Lower lobe of right lung (tissue), 2 donors: ENCODE measurements at regions not wholly inside any gene's neighbourhood (a gene's known extent, or its start where the extent isn't known, plus 50 kb on each side); places are given as distances from the start of the nearest gene placed in this dataset.

ENCODE experiments used
- ATAC-seq, 2 donors: fragments of 200-7000 bp; cut with Tn5 transposase; one replicate each; pipeline ENCODE4 v1.9.1; 2020 to 2022; ENCODE audit warnings: mild to moderate bottlenecking in 2 of 2, moderate library complexity in 2 of 2
- DNase-seq: peaks from one replicate; pipeline ENCODE4 v3.0.0-alpha.2; 2020
- H3K27ac ChIP-seq: fragments of 200-600 bp; one replicate; pipeline ENCODE4 v1.8.0; 2022
- H3K27me3 ChIP-seq: fragments of 200-600 bp; one replicate; pipeline ENCODE4 v1.8.0; 2022; ENCODE audit warnings: low read depth
- H3K36me3 ChIP-seq: fragments of 200-600 bp; one replicate; pipeline ENCODE4 v1.8.0; 2022; ENCODE audit warnings: mild to moderate bottlenecking
- H3K4me1 ChIP-seq: fragments of 200-600 bp; one replicate; pipeline ENCODE4 v1.8.0; 2022
- H3K4me3 ChIP-seq: fragments of 200-600 bp; one replicate; pipeline ENCODE4 v1.8.0; 2022; ENCODE audit warnings: mild to moderate bottlenecking
- H3K9me3 ChIP-seq: fragments of 200-600 bp; one replicate; pipeline ENCODE4 v1.8.0; 2022
- intact Hi-C: fragments of 100-400 bp; cut with DNase I; formaldehyde crosslinking; loops from one replicate; pipeline ENCODE4 v1.11.0; 2022
- TF ChIP-seq, protein P1 (sequence below): fragments of 200-600 bp; IDR thresholded peaks from one replicate; pipeline ENCODE4 v1.8.0; 2022; ENCODE audit warnings: antibody characterized with exemption, mild to moderate bottlenecking
- donor health status: DM: no; HTN: yes; CAD: no; lungs with severe emphysema.

DNA sequence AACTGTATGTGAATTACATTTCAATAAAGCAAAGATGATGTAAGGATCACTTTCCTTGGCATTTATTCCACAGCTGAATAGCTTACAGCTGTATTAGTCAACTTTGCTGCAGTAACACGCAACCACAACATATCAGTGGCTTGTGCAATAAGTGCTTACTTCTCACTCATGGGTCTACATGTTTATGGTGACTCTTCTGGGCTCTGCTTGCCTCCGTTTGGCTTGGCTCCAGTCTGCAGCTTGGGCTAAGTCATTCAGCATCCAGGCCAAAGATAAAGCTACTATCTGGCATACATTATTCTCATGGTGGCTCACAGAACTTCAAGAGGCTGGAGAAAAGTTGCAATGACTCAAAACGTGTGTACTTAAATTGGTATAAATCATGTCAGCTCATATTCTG lies 355.0 kb downstream of the RNF144A start:
- intact Hi-C loops, result no loop called here
- no peak overlapping the region for H3K4me3 ChIP-seq
- no peaks in the 10 kb centered on the region for H3K4me1 ChIP-seq
- DNase-seq (no peak), ATAC-seq (no peak)
- no peaks in the 10 kb centered on the region for H3K9me3 ChIP-seq
- no peaks in the 10 kb centered on the region for H3K27me3 ChIP-seq
- TF ChIP-seq, protein P1, sequence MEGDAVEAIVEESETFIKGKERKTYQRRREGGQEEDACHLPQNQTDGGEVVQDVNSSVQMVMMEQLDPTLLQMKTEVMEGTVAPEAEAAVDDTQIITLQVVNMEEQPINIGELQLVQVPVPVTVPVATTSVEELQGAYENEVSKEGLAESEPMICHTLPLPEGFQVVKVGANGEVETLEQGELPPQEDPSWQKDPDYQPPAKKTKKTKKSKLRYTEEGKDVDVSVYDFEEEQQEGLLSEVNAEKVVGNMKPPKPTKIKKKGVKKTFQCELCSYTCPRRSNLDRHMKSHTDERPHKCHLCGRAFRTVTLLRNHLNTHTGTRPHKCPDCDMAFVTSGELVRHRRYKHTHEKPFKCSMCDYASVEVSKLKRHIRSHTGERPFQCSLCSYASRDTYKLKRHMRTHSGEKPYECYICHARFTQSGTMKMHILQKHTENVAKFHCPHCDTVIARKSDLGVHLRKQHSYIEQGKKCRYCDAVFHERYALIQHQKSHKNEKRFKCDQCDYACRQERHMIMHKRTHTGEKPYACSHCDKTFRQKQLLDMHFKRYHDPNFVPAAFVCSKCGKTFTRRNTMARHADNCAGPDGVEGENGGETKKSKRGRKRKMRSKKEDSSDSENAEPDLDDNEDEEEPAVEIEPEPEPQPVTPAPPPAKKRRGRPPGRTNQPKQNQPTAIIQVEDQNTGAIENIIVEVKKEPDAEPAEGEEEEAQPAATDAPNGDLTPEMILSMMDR, result no peak
- H3K36me3 ChIP-seq, result no peaks in the 10 kb centered on the region
- no peak overlapping the region for H3K27ac ChIP-seq

- intact Hi-C loops, result no loop called here
- ATAC-seq (no peak), DNase-seq (no peak)
- no peaks in the 10 kb centered on the region for H3K27me3 ChIP-seq
- H3K4me3 ChIP-seq, result no peak overlapping the region
- H3K36me3 ChIP-seq, result no peaks in the 10 kb centered on the region
- H3K27ac ChIP-seq, result no peak overlapping the region
- no peaks in the 10 kb centered on the region for H3K9me3 ChIP-seq
- TF ChIP-seq, protein P1, result no peak
- no peaks in the 10 kb centered on the region for H3K4me1 ChIP-seq
These were observed 361.8 kb downstream of the RNF144A start for GRCh38 chr2:7278984-7279383.

DNA sequence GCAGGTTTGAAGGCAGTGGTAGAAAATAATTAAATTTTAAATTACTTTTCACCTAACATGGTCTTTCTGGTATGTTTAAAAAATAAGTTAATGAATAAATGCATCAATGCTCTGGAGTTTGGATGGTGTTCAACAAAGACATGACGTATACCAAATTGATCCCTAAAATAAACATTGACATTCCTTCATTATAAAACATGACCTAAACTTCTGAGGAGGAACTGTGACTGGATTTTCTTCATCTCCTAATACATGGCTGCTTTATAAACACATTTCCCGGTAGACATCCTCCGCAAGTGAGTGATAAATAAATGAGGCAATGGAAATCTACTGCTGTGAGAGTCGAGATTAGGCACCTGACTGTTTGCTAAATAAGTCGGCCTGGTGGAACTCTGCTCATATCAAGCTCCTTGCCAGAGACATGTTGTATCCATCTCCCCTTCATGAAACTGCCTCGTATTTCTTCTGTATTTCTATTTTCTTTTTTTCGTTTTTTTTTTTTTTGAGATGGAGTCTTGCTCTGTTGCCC lies 362.3 kb downstream of the RNF144A start:
- Histone ChIP-seq H3K36me3 (no peaks in the 10 kb centered on the region), H3K4me3 (no peak overlapping the region), H3K9me3 (no peaks in the 10 kb centered on the region), H3K4me1 (no peaks in the 10 kb centered on the region), H3K27ac (no peak overlapping the region), H3K27me3 (no peaks in the 10 kb centered on the region)
- TF ChIP-seq, protein P1, result no peak
- DNase-seq (no peak), ATAC-seq (no peak)
- intact Hi-C loops, result no loop called here

DNA sequence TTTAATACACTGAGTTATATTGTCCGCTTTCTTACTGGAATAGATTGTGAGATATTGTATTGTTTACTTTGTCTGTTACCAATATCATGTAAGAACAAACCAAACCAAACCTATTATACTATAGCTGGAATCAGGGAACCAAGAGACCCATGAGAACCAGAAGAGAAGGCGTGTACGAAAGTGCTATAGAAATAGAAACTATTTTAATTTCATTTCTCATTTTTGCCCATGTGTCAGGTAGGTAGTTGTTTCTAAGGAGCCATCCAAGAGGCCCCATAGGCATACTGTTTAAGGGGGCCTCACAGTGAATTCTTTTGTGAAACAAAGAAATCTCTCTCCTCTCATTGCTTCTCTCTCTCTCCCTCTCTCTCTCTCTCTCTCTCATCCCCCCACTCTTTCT lies 363.6 kb downstream of the RNF144A start:
- DNase-seq (no peak), ATAC-seq (no peak)
- Histone ChIP-seq H3K27me3 (no peaks in the 10 kb centered on the region), H3K4me1 (no peaks in the 10 kb centered on the region), H3K9me3 (no peaks in the 10 kb centered on the region), H3K36me3 (no peaks in the 10 kb centered on the region), H3K4me3 (no peak overlapping the region), H3K27ac (no peak overlapping the region)
- intact Hi-C loops, result no loop called here
- TF ChIP-seq, protein P1, result no peak

DNA sequence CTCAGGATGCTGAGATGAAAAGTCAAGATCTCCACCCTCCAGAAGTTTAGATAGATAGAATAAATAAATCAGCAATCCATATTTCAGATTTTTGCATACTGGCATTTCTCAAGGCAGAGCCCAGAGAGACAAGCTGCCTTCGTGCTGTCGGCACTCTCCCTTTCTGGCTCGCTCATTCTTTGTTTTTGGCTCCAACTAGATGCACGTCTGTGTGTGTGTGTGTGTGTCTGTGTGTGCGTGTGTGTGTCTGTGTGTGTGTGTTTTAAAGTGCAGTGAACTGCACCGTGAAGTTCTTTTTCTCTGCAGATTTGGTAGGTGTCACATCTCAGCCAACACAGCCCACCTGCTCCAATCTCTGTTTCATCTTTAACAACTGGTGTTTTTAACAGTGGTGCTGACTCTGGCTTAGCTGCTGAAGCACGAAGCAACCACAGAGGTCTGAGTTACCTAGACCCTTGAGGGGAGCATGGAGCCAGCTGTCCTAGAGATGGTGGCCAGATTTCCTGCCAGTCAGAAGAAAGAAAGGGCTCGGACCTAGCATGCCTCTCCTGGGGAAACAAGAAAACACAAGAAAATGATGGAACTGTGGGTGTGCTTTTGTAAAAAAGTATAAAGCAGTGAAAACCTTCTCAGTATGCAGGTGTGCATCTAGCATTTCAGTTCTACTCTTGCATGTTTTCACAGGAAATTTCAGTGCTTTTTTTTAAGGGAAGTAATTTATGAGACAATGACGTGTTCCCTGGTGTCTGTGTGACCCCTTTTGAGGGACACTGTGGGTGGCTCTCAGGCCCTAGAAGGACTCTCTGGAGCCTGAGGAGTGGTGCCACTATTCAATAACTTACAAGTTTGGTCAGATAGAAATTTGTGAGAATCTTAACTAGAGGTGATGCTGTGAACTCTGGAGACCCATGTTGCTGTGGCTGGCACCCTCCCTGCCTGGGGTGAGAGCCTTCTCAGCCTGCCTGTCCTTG lies 364.3 kb downstream of the RNF144A start:
- no peak overlapping the region for H3K27ac ChIP-seq
- no peak overlapping the region for H3K4me3 ChIP-seq
- intact Hi-C loops, result no loop called here
- no peaks in the 10 kb centered on the region for H3K36me3 ChIP-seq
- H3K9me3 ChIP-seq, result no peaks in the 10 kb centered on the region
- no peak for ATAC-seq
- no peaks in the 10 kb centered on the region for H3K4me1 ChIP-seq
- no peaks in the 10 kb centered on the region for H3K27me3 ChIP-seq
- TF ChIP-seq, protein P1, result no peak
- DNase-seq, result no peak
